PC-3 (cell line): ENCODE measurements at regions not wholly inside any gene's neighbourhood (a gene's known extent, or its start where the extent isn't known, plus 50 kb on each side); places are given as distances from the start of the nearest gene placed in this dataset.

Source experiments
- ATAC-seq: fragments of 200-7000 bp; cut with Tn5 transposase; 2 replicates; pipeline ENCODE4 v1.9.1; 2020; ENCODE audit warnings: mild to moderate bottlenecking, moderate library complexity
- BruUV-seq: library from RNA; stranded (reverse); fragments of 400-500 nt; replicated peaks from 2 replicates; lab custom pipeline; 2021; lab: Mats Ljungman, UMichigan
- CTCF ChIA-PET: fragments of 300-600 bp; sonication (Branson Sonifier 250); formaldehyde crosslinking; loops from one replicate; lab custom pipeline; 2022; ENCODE audit warnings: antibody characterized with exemption; lab: Charles Lee
- POLR2A ChIA-PET: fragments of 300-600 bp; sonication (Branson Sonifier 250); formaldehyde crosslinking; loops from one replicate; lab custom pipeline; 2022; ENCODE audit warnings: antibody characterized with exemption; ENCODE audit not compliant: unreplicated experiment; lab: Charles Lee
- DNase-seq: peaks from one replicate; pipeline ENCODE4 v3.0.0-alpha.2; 2015
- H2AFZ ChIP-seq: fragments of 300-600 bp; sonication (generic); 2 replicates; pipeline ENCODE4 v1.6.0; 2016; ENCODE audit warnings: antibody characterized with exemption, low read length
- H3F3A ChIP-seq: fragments of 300-600 bp; sonication (generic); one replicate; pipeline ENCODE4 v1.6.0; 2017; ENCODE audit warnings: antibody characterized with exemption, low read length, control low read depth, mild to moderate bottlenecking; ENCODE audit not compliant: unreplicated experiment
- H3K27ac ChIP-seq: fragments of 300-600 bp; sonication (generic); 2 replicates; pipeline ENCODE4 v1.5.1; 2016; ENCODE audit warnings: mild to moderate bottlenecking, low read length
- H3K27me3 ChIP-seq: fragments of 300-600 bp; sonication (generic); 2 replicates; pipeline ENCODE4 v1.6.1; 2016; ENCODE audit warnings: low read length, mixed read lengths
- H3K36me3 ChIP-seq: fragments of 300-600 bp; sonication (generic); 2 replicates; pipeline ENCODE4 v1.6.1; 2016; ENCODE audit warnings: low read depth, mixed run types, low read length, mixed read lengths
- H3K4me1 ChIP-seq: fragments of 300-600 bp; sonication (generic); 2 replicates; pipeline ENCODE4 v1.5.1; 2016; ENCODE audit warnings: low read length; ENCODE audit not compliant: insufficient read depth
- H3K4me2 ChIP-seq: fragments of 300-600 bp; sonication (generic); 2 replicates; pipeline ENCODE4 v1.6.0; 2016; ENCODE audit warnings: low read length
- H3K4me3 ChIP-seq: fragments of 300-600 bp; sonication (generic); 2 replicates; pipeline ENCODE4 v1.5.1; 2016; ENCODE audit warnings: mild to moderate bottlenecking, low read length, mixed read lengths
- H3K79me2 ChIP-seq: fragments of 300-600 bp; sonication (generic); 2 replicates; pipeline ENCODE4 v1.6.1; 2017; ENCODE audit warnings: low read length, mixed read lengths
- H3K9ac ChIP-seq: fragments of 300-600 bp; sonication (generic); 2 replicates; pipeline ENCODE4 v1.6.0; 2016; ENCODE audit warnings: mild to moderate bottlenecking, low read length
- H3K9me2 ChIP-seq: fragments of 300-600 bp; sonication (generic); replicated peaks from 2 replicates; pipeline ENCODE4 v1.6.1; 2016; ENCODE audit warnings: mixed run types, low read length, mixed read lengths
- H3K9me3 ChIP-seq: fragments of 300-600 bp; sonication (generic); 2 replicates; pipeline ENCODE4 v1.6.1; 2016; ENCODE audit warnings: low read length, mixed read lengths
- H4K20me1 ChIP-seq: fragments of 300-600 bp; sonication (generic); 2 replicates; pipeline ENCODE4 v1.6.1; 2016; ENCODE audit warnings: low read length, mixed read lengths
- EZH2 ChIP-seq: fragments of 300-600 bp; sonication (generic); IDR thresholded peaks from one replicate; pipeline ENCODE4 v1.6.1; 2017; ENCODE audit warnings: antibody characterized with exemption, mild to moderate bottlenecking, low read length; ENCODE audit not compliant: unreplicated experiment
- EZH2phosphoT487 ChIP-seq: fragments of 300-600 bp; sonication (generic); IDR thresholded peaks from 2 replicates; pipeline ENCODE4 v1.6.1; 2018; ENCODE audit warnings: mild to moderate bottlenecking, antibody characterized with exemption, low read length, borderline replicate concordance
- intact Hi-C: fragments of 100-400 bp; cut with micrococcal nuclease; formaldehyde crosslinking; loops from 2 replicates; pipeline ENCODE4 v1.9.0; 2023
- TF ChIP-seq, protein P1 (sequence below): fragments of 300-600 bp; sonication (generic); conservative IDR thresholded peaks from 2 replicates; pipeline ENCODE4 v1.5.1; 2017; ENCODE audit warnings: antibody characterized with exemption, low read depth, mild to moderate bottlenecking, low read length

DNA sequence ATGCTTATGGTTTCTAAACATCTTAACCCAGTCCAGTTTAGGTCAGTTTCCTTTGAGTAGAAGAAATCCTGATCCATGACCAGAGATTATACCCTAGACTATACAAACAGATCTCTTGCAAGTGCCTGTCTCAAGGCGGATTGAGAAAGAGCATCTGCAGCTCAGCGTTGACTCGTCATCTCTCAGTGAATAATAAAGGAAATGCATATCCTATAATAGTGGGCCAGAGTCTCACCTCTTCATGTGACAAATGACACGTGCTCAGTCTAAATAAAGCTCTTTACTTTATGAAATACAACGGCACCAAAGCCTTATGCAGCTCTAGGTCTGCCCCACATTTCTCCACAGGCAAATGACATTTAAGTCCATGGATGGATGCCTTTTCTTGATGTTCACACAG lies 179.4 kb upstream of the NR3C1 start:
- no TSS peak for BruUV-seq
- peak overlapping the region; percentile 40; the same call in 1 of the 2 replicates for H3K9ac ChIP-seq

DNA sequence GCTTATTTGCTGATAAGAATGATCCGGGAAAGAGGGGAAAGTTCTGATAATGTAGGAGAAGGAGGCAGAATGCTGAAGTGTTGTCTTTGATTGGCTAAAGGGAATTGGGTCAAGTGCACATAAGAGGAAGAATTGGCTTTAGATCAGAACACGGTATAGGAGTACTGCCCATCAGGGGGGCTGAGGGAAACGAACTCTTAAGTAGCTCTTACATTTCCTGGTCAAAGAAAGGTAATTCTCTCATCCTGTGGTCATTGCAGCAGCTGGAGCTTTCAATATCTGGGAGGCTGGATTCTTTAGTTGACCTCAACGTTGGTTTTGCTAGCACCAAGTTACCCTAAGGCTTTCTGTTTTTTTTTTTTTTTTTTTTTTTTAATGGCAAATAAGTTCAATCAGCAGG lies 178.7 kb upstream of the NR3C1 start:
- Histone ChIP-seq H2AFZ (no peak overlapping the region), H3K4me2 (no peak overlapping the region), H3K4me1 (peaks cover 16% of the 10 kb centered on the region), H3K27ac (peak overlapping the region; percentile 39), H3K9me2 (no peaks in the 10 kb centered on the region), H4K20me1 (no peaks in the 10 kb centered on the region), H3F3A (no peaks in the 10 kb centered on the region), H3K27me3 (no peaks in the 10 kb centered on the region), H3K4me3 (no peak overlapping the region), H3K79me2 (no peaks in the 10 kb centered on the region), H3K36me3 (no peaks in the 10 kb centered on the region), H3K9ac (no peak overlapping the region), H3K9me3 (no peaks in the 10 kb centered on the region)
- TF ChIP-seq EZH2phosphoT487 = no peak
- TF ChIP-seq, protein P1, sequence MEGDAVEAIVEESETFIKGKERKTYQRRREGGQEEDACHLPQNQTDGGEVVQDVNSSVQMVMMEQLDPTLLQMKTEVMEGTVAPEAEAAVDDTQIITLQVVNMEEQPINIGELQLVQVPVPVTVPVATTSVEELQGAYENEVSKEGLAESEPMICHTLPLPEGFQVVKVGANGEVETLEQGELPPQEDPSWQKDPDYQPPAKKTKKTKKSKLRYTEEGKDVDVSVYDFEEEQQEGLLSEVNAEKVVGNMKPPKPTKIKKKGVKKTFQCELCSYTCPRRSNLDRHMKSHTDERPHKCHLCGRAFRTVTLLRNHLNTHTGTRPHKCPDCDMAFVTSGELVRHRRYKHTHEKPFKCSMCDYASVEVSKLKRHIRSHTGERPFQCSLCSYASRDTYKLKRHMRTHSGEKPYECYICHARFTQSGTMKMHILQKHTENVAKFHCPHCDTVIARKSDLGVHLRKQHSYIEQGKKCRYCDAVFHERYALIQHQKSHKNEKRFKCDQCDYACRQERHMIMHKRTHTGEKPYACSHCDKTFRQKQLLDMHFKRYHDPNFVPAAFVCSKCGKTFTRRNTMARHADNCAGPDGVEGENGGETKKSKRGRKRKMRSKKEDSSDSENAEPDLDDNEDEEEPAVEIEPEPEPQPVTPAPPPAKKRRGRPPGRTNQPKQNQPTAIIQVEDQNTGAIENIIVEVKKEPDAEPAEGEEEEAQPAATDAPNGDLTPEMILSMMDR = no peak
- TF ChIP-seq EZH2 = no peak
- ChIA-PET CTCF (no interaction called here), POLR2A (no interaction called here)
- intact Hi-C loops = no loop called here
- no TSS peak for BruUV-seq
- ATAC-seq = no peak
- DNase-seq = no peak

More for the DNA sequence above, 179.4 kb upstream of the NR3C1 start:
- Histone ChIP-seq H3K79me2 (no peaks in the 10 kb centered on the region), H3F3A (no peaks in the 10 kb centered on the region), H3K9me3 (no peaks in the 10 kb centered on the region), H3K4me1 (peaks cover 16% of the 10 kb centered on the region), H3K27ac (peak overlapping the region; percentile 78), H3K9me2 (no peaks in the 10 kb centered on the region), H3K36me3 (no peaks in the 10 kb centered on the region), H4K20me1 (no peaks in the 10 kb centered on the region), H3K4me2 (peak overlapping the region; percentile 53), H3K27me3 (no peaks in the 10 kb centered on the region), H2AFZ (peak overlapping the region; percentile 35; the same call in 1 of the 2 replicates), H3K4me3 (no peak overlapping the region)
- TF ChIP-seq EZH2phosphoT487 (no peak), EZH2 (no peak)
- TF ChIP-seq, protein P1 = no peak
- POLR2A ChIA-PET = no interaction called here
- intact Hi-C loops = no loop called here
- ATAC-seq = peak; percentile 96
- peak; percentile 79 for DNase-seq
- CTCF ChIA-PET = no interaction called here

DNA sequence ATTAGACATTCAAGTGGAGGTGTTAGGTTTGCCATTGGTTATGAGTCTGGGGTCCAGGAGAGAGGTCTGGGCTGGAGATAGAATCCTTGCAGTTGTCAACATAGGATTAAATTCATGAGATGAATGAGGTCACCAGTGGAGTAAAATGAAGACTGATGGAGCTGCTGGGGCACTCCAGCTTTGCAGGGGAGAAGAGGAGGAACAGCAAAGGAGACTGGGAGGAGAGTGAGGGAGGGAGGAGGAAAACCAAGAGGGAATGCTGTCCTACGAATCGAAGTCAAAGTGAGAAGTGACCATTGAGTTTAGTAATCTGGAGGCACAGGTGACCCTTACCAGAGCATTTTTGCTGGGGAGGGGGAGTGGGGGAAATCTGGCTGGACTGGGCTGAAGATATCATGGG lies 178.2 kb upstream of the NR3C1 start:
- ChIA-PET POLR2A (no interaction called here), CTCF (no interaction called here)
- BruUV-seq = no TSS peak
- H3K9me2 ChIP-seq = no peaks in the 10 kb centered on the region
- H3K27me3 ChIP-seq = no peaks in the 10 kb centered on the region
- H3K4me1 ChIP-seq = peaks cover 16% of the 10 kb centered on the region
- intact Hi-C loops = no loop called here
- H3K9me3 ChIP-seq = no peaks in the 10 kb centered on the region
- no peak overlapping the region for H3K4me3 ChIP-seq
- H3K9ac ChIP-seq = no peak overlapping the region
- no peak overlapping the region for H2AFZ ChIP-seq
- no peak overlapping the region for H3K4me2 ChIP-seq
- no peaks in the 10 kb centered on the region for H3K36me3 ChIP-seq
- DNase-seq = no peak
- no peaks in the 10 kb centered on the region for H3K79me2 ChIP-seq
- no peak for ATAC-seq
- H3K27ac ChIP-seq = no peak overlapping the region
- H4K20me1 ChIP-seq = no peaks in the 10 kb centered on the region
- H3F3A ChIP-seq = no peaks in the 10 kb centered on the region
- TF ChIP-seq EZH2phosphoT487 (no peak), EZH2 (no peak)
- TF ChIP-seq, protein P1 = no peak
